ENCODE measurements at regions not wholly inside any gene's neighbourhood (a gene's known extent, or its start where the extent isn't known, plus 50 kb on each side); places are given as distances from the start of the nearest gene placed in this dataset.

- no peak for DNase-seq (ENCODE audit: low spot score)
- H3K4me1 ChIP-seq (ENCODE audit: insufficient read depth, poor library complexity, severe bottlenecking) = peaks cover 13% of the 10 kb centered on the region
- H3K27me3 ChIP-seq (ENCODE audit: insufficient read depth, poor library complexity, severe bottlenecking) = no peaks in the 10 kb centered on the region
- H3K27ac ChIP-seq (ENCODE audit: poor library complexity, severe bottlenecking) = peak overlapping the region; percentile 81
- no peak overlapping the region for H3K4me3 ChIP-seq (ENCODE audit: severe bottlenecking)
- peak; percentile 98 for ATAC-seq (ENCODE audit: low read depth)
- no peak for TF ChIP-seq CTCF (IDR thresholded peaks at IDR 0.05; ENCODE audit: poor library complexity, severe bottlenecking)
- H3K36me3 ChIP-seq (ENCODE audit: low read depth) = no peaks in the 10 kb centered on the region
- H3K9me3 ChIP-seq (ENCODE audit: severe bottlenecking) = no peaks in the 10 kb centered on the region
Measured at GRCh38 chr5:110957934-110958333, 113.6 kb upstream of the TSLP start.

- no peaks in the 10 kb centered on the region for H3K27me3 ChIP-seq (ENCODE audit: insufficient read depth, poor library complexity, severe bottlenecking)
- no peaks in the 10 kb centered on the region for H3K9me3 ChIP-seq (ENCODE audit: severe bottlenecking)
- TF ChIP-seq CTCF (IDR thresholded peaks at IDR 0.05; ENCODE audit: poor library complexity, severe bottlenecking) = no peak
- no peak overlapping the region for H3K27ac ChIP-seq (ENCODE audit: poor library complexity, severe bottlenecking)
- no peak overlapping the region for H3K4me3 ChIP-seq (ENCODE audit: severe bottlenecking)
- ATAC-seq (ENCODE audit: low read depth) (no peak), DNase-seq (ENCODE audit: low spot score) (no peak)
- H3K4me1 ChIP-seq (ENCODE audit: insufficient read depth, poor library complexity, severe bottlenecking) = peaks cover 36% of the 10 kb centered on the region
- no peaks in the 10 kb centered on the region for H3K36me3 ChIP-seq (ENCODE audit: low read depth)
Measured at GRCh38 chr5:110963495-110963894, 108.0 kb upstream of the TSLP start.

GRCh38 chr5:110965773-110966581 is 105.5 kb upstream of the TSLP start:
- peak; percentile 64 for ATAC-seq (ENCODE audit: low read depth)
- no peaks in the 10 kb centered on the region for H3K36me3 ChIP-seq (ENCODE audit: low read depth)
- H3K9me3 ChIP-seq (ENCODE audit: severe bottlenecking) = no peaks in the 10 kb centered on the region
- DNase-seq (ENCODE audit: low spot score) = no peak
- H3K4me1 ChIP-seq (ENCODE audit: insufficient read depth, poor library complexity, severe bottlenecking) = peaks cover 41% of the 10 kb centered on the region
- H3K27me3 ChIP-seq (ENCODE audit: insufficient read depth, poor library complexity, severe bottlenecking) = no peaks in the 10 kb centered on the region
- H3K4me3 ChIP-seq (ENCODE audit: severe bottlenecking) = no peak overlapping the region
- no peak for TF ChIP-seq CTCF (IDR thresholded peaks at IDR 0.05; ENCODE audit: poor library complexity, severe bottlenecking)
- H3K27ac ChIP-seq (ENCODE audit: poor library complexity, severe bottlenecking) = peak overlapping the region; percentile 76

GRCh38 chr5:110968246-110969005 is 103.1 kb upstream of the TSLP start:
- Histone ChIP-seq H3K4me1 (ENCODE audit: insufficient read depth, poor library complexity, severe bottlenecking) (peaks cover 41% of the 10 kb centered on the region), H3K27ac (ENCODE audit: poor library complexity, severe bottlenecking) (peak overlapping the region; percentile 76), H3K36me3 (ENCODE audit: low read depth) (no peaks in the 10 kb centered on the region), H3K9me3 (ENCODE audit: severe bottlenecking) (no peaks in the 10 kb centered on the region), H3K27me3 (ENCODE audit: insufficient read depth, poor library complexity, severe bottlenecking) (no peaks in the 10 kb centered on the region), H3K4me3 (ENCODE audit: severe bottlenecking) (no peak overlapping the region)
- no peak for TF ChIP-seq CTCF (IDR thresholded peaks at IDR 0.05; ENCODE audit: poor library complexity, severe bottlenecking)
- no peak for DNase-seq (ENCODE audit: low spot score)
- peak; percentile 87 for ATAC-seq (ENCODE audit: low read depth)
